ENCODE measurements at regions not wholly inside any gene's neighbourhood (a gene's known extent, or its start where the extent isn't known, plus 50 kb on each side); places are given as distances from the start of the nearest gene placed in this dataset.
A peak's percentile ranks its signal among the peaks of the same experiment; 100 is the strongest.

GRCh38 chr18:74013955-74014354 lies 133.7 kb downstream of the FBXO15 start (continued):
- TF ChIP-seq, protein P1, sequence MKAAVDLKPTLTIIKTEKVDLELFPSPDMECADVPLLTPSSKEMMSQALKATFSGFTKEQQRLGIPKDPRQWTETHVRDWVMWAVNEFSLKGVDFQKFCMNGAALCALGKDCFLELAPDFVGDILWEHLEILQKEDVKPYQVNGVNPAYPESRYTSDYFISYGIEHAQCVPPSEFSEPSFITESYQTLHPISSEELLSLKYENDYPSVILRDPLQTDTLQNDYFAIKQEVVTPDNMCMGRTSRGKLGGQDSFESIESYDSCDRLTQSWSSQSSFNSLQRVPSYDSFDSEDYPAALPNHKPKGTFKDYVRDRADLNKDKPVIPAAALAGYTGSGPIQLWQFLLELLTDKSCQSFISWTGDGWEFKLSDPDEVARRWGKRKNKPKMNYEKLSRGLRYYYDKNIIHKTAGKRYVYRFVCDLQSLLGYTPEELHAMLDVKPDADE (IDR thresholded peaks at IDR 0.05) = no peak
- no peak for TF ChIP-seq EZH2 (IDR thresholded peaks at IDR 0.05; ENCODE audit: low read depth, unreplicated experiment)
- no peak for TF ChIP-seq ZNF331 (CRISPR knock-in tag; IDR thresholded peaks at IDR 0.05; ENCODE audit: low read depth)
- no peak for TF ChIP-seq NANOG (IDR thresholded peaks at IDR 0.05; ENCODE audit: borderline replicate concordance)

DNA sequence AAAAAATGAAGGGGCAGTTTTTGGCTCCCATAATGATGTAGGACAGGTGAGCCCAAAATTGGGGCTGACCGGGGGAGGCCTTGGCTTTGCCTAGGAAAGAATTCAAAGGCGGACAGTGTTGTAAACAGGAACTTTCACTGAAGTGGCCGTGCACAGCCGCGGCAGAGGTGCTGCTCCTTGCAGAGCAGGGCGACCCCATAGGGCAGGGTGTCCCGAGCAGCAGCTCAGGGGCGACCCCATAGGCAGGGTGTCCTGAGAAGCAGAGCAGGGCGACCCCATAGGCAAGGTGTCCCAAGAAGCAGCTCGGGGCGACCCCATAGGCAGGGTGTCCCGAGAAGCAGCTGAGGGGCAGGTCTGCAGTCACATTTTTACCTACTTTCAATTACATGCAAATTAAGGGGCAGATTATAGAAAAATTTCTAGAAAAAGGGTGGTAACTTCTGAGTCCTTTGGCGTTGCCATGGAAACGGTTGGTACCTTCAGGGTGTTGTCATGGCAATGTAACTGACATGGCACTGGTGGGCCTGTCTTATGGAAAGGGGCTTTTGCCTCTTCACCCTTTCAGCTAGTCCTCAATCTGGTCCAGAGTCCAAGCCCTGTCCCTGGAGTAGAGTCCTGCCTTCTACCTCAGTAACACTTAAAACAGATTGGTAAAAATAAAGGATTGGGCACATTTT lies 134.5 kb downstream of the FBXO15 start:
- TF ChIP-seq JUNB (IDR thresholded peaks at IDR 0.05; ENCODE audit: unreplicated experiment) (no peak), EZH2phosphoT487 (IDR thresholded peaks at IDR 0.05; ENCODE audit: unreplicated experiment) (no peak), ZNF114 (CRISPR knock-in tag; IDR thresholded peaks at IDR 0.05) (no peak), EZH2 (IDR thresholded peaks at IDR 0.05; ENCODE audit: low read depth, unreplicated experiment) (no peak), CTCF (conservative IDR thresholded peaks at IDR 0.05; ENCODE audit: low read depth in 2 of 2) (no peak), POLR2AphosphoS5 (IDR thresholded peaks at IDR 0.05; ENCODE audit: low read depth) (no peak), NANOG (IDR thresholded peaks at IDR 0.05; ENCODE audit: borderline replicate concordance) (no peak), STAT1 (IDR thresholded peaks at IDR 0.05; ENCODE audit: unreplicated experiment) (no peak)
- TF ChIP-seq, protein P2, sequence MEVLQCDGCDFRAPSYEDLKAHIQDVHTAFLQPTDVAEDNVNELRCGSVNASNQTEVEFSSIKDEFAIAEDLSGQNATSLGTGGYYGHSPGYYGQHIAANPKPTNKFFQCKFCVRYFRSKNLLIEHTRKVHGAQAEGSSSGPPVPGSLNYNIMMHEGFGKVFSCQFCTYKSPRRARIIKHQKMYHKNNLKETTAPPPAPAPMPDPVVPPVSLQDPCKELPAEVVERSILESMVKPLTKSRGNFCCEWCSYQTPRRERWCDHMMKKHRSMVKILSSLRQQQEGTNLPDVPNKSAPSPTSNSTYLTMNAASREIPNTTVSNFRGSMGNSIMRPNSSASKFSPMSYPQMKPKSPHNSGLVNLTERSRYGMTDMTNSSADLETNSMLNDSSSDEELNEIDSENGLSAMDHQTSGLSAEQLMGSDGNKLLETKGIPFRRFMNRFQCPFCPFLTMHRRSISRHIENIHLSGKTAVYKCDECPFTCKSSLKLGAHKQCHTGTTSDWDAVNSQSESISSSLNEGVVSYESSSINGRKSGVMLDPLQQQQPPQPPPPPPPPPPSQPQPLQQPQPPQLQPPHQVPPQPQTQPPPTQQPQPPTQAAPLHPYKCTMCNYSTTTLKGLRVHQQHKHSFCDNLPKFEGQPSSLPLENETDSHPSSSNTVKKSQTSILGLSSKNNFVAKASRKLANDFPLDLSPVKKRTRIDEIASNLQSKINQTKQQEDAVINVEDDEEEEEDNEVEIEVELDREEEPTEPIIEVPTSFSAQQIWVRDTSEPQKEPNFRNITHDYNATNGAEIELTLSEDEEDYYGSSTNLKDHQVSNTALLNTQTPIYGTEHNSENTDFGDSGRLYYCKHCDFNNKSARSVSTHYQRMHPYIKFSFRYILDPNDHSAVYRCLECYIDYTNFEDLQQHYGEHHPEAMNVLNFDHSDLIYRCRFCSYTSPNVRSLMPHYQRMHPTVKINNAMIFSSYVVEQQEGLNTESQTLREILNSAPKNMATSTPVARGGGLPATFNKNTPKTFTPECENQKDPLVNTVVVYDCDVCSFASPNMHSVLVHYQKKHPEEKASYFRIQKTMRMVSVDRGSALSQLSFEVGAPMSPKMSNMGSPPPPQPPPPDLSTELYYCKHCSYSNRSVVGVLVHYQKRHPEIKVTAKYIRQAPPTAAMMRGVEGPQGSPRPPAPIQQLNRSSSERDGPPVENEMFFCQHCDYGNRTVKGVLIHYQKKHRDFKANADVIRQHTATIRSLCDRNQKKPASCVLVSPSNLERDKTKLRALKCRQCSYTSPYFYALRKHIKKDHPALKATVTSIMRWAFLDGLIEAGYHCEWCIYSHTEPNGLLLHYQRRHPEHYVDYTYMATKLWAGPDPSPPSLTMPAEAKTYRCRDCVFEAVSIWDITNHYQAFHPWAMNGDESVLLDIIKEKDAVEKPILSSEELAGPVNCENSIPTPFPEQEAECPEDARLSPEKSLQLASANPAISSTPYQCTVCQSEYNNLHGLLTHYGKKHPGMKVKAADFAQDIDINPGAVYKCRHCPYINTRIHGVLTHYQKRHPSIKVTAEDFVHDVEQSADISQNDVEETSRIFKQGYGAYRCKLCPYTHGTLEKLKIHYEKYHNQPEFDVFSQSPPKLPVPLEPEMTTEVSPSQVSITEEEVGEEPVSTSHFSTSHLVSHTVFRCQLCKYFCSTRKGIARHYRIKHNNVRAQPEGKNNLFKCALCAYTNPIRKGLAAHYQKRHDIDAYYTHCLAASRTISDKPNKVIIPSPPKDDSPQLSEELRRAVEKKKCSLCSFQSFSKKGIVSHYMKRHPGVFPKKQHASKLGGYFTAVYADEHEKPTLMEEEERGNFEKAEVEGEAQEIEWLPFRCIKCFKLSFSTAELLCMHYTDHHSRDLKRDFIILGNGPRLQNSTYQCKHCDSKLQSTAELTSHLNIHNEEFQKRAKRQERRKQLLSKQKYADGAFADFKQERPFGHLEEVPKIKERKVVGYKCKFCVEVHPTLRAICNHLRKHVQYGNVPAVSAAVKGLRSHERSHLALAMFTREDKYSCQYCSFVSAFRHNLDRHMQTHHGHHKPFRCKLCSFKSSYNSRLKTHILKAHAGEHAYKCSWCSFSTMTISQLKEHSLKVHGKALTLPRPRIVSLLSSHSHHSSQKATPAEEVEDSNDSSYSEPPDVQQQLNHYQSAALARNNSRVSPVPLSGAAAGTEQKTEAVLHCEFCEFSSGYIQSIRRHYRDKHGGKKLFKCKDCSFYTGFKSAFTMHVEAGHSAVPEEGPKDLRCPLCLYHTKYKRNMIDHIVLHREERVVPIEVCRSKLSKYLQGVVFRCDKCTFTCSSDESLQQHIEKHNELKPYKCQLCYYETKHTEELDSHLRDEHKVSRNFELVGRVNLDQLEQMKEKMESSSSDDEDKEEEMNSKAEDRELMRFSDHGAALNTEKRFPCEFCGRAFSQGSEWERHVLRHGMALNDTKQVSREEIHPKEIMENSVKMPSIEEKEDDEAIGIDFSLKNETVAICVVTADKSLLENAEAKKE (CRISPR knock-in tag; IDR thresholded peaks at IDR 0.05) = no peak

More for the DNA sequence above, 134.5 kb downstream of the FBXO15 start:
- Mint-ChIP-seq H3K27me3 (ENCODE audit: insufficient read depth, low read depth, poor library complexity) (no peaks in the 10 kb centered on the region), H3K36me3 (ENCODE audit: low read depth) (no peaks in the 10 kb centered on the region), H3K9me3 (peaks cover 4% of the 10 kb centered on the region; the same call in 1 of the 3 replicates), H3K27ac (no peak overlapping the region), H3K4me1 (no peaks in the 10 kb centered on the region), H3K4me3 (no peak overlapping the region)
- no peaks in the 10 kb centered on the region for H4K20me1 ChIP-seq (replicated peaks; ENCODE audit: insufficient read depth)
- no peaks in the 10 kb centered on the region for H3K36me3 ChIP-seq (ENCODE audit: insufficient read depth)
- H3K4me3 ChIP-seq = no peak overlapping the region
- DNase-seq (ENCODE audit: low spot score) (peak; percentile 32), ATAC-seq (peak; percentile 23; the same call in 2 of the 3 replicates)
- H3K9me2 ChIP-seq (ENCODE audit: insufficient read depth) = no peaks in the 10 kb centered on the region
- no peaks in the 10 kb centered on the region for H3K4me1 ChIP-seq (ENCODE audit: insufficient read depth)
- H2AFZ ChIP-seq = no peak overlapping the region
- no peak overlapping the region for H3K27ac ChIP-seq (ENCODE audit: low read depth)
- no peak overlapping the region for H3K4me2 ChIP-seq
- no peaks in the 10 kb centered on the region for H3K79me2 ChIP-seq (replicated peaks; ENCODE audit: insufficient read depth)
- no peaks in the 10 kb centered on the region for H3F3A ChIP-seq (replicated peaks; ENCODE audit: low read depth)
- H3K27me3 ChIP-seq (ENCODE audit: insufficient read depth) = no peaks in the 10 kb centered on the region

Measured in GM23338 (cell line).